ENCODE measurements at regions not wholly inside any gene's neighbourhood (a gene's known extent, or its start where the extent isn't known, plus 50 kb on each side); places are given as distances from the start of the nearest gene placed in this dataset.
"Not testable (repeated sequence)": the region's sequence is repeated elsewhere in the genome, so short reads cannot be mapped to it uniquely, and the experiment has no call there.

GRCh38 chr1:37360011-37360410 is 114.4 kb upstream of the ZC3H12A start:
- peaks cover 1% of the 10 kb centered on the region for H3K9me3 Mint-ChIP-seq (ENCODE audit: unreplicated experiment)
- peaks cover 6% of the 10 kb centered on the region for H3K27me3 Mint-ChIP-seq (ENCODE audit: unreplicated experiment)
- DNase-seq = no peak
- no peaks in the 10 kb centered on the region for H3K36me3 Mint-ChIP-seq (ENCODE audit: unreplicated experiment)
- no peak for TF ChIP-seq CTCF (IDR thresholded peaks at IDR 0.05; ENCODE audit: partially characterized antibody, unreplicated experiment)
- peaks cover 3% of the 10 kb centered on the region for H3K4me1 Mint-ChIP-seq (ENCODE audit: low read depth, unreplicated experiment)
- H3K27ac Mint-ChIP-seq (ENCODE audit: unreplicated experiment) = no peak overlapping the region
- H3K4me3 Mint-ChIP-seq (ENCODE audit: unreplicated experiment) = no peak overlapping the region

GRCh38 chr1:37362594-37363385 is 111.6 kb upstream of the ZC3H12A start:
- peaks cover 3% of the 10 kb centered on the region for H3K4me1 Mint-ChIP-seq (ENCODE audit: low read depth, unreplicated experiment)
- H3K9me3 Mint-ChIP-seq (ENCODE audit: unreplicated experiment) = peaks cover 4% of the 10 kb centered on the region
- no peak overlapping the region for H3K4me3 Mint-ChIP-seq (ENCODE audit: unreplicated experiment)
- peaks cover 6% of the 10 kb centered on the region for H3K27me3 Mint-ChIP-seq (ENCODE audit: unreplicated experiment)
- DNase-seq = peak; percentile 44
- no peak for TF ChIP-seq CTCF (IDR thresholded peaks at IDR 0.05; ENCODE audit: partially characterized antibody, unreplicated experiment)
- no peak overlapping the region for H3K27ac Mint-ChIP-seq (ENCODE audit: unreplicated experiment)
- H3K36me3 Mint-ChIP-seq (ENCODE audit: unreplicated experiment) = no peaks in the 10 kb centered on the region

- Mint-ChIP-seq H3K27me3 (ENCODE audit: unreplicated experiment) (peaks cover 3% of the 10 kb centered on the region), H3K9me3 (ENCODE audit: unreplicated experiment) (peaks cover 7% of the 10 kb centered on the region)
- TF ChIP-seq CTCF (IDR thresholded peaks at IDR 0.05; ENCODE audit: partially characterized antibody, unreplicated experiment) = no peak
These were observed 110.8 kb upstream of the ZC3H12A start for GRCh38 chr1:37363535-37363934.

GRCh38 chr1:37368665-37369315 is 105.6 kb upstream of the ZC3H12A start:
- not testable (repeated sequence) for H3K36me3 Mint-ChIP-seq (ENCODE audit: unreplicated experiment); H3K4me1 Mint-ChIP-seq (ENCODE audit: low read depth, unreplicated experiment); H3K27ac Mint-ChIP-seq (ENCODE audit: unreplicated experiment); DNase-seq; H3K4me3 Mint-ChIP-seq (ENCODE audit: unreplicated experiment); H3K27me3 Mint-ChIP-seq (ENCODE audit: unreplicated experiment)
- peaks cover 11% of the 10 kb centered on the region for H3K9me3 Mint-ChIP-seq (ENCODE audit: unreplicated experiment)

More at GRCh38 chr1:37363535-37363934, 110.8 kb upstream of the ZC3H12A start:
- no peak for DNase-seq
- no peak overlapping the region for H3K4me3 Mint-ChIP-seq (ENCODE audit: unreplicated experiment)
- no peak overlapping the region for H3K27ac Mint-ChIP-seq (ENCODE audit: unreplicated experiment)
- H3K36me3 Mint-ChIP-seq (ENCODE audit: unreplicated experiment) = no peaks in the 10 kb centered on the region
- peaks cover 3% of the 10 kb centered on the region for H3K4me1 Mint-ChIP-seq (ENCODE audit: low read depth, unreplicated experiment)

- no peaks in the 10 kb centered on the region for H3K4me1 Mint-ChIP-seq (ENCODE audit: low read depth, unreplicated experiment)
These were observed 102.1 kb upstream of the ZC3H12A start for GRCh38 chr1:37372302-37372701.

More at GRCh38 chr1:37372302-37372701, 102.1 kb upstream of the ZC3H12A start:
- H3K27ac Mint-ChIP-seq (ENCODE audit: unreplicated experiment) = no peak overlapping the region
- peaks cover 11% of the 10 kb centered on the region for H3K9me3 Mint-ChIP-seq (ENCODE audit: unreplicated experiment)
- no peak for DNase-seq
- H3K4me3 Mint-ChIP-seq (ENCODE audit: unreplicated experiment) = no peak overlapping the region
- TF ChIP-seq CTCF (IDR thresholded peaks at IDR 0.05; ENCODE audit: partially characterized antibody, unreplicated experiment) = no peak
- peaks cover 6% of the 10 kb centered on the region for H3K27me3 Mint-ChIP-seq (ENCODE audit: unreplicated experiment)
- no peaks in the 10 kb centered on the region for H3K36me3 Mint-ChIP-seq (ENCODE audit: unreplicated experiment)

Data from glutamatergic neuron (in vitro differentiated cells).